LNCAP (cell line): ENCODE measurements at regions not wholly inside any gene's neighbourhood (a gene's known extent, or its start where the extent isn't known, plus 50 kb on each side); places are given as distances from the start of the nearest gene placed in this dataset.

Experiments used
- CTCF ChIP-seq: fragments of 450-650 bp; IDR thresholded peaks from 2 replicates; pipeline ENCODE4 v1.5.1; 2017; ENCODE audit warnings: mild to moderate bottlenecking

- TF ChIP-seq CTCF: no peak
Measured at GRCh38 chr6:168828035-168828434, 387.1 kb downstream of the SMOC2 start.

- TF ChIP-seq CTCF: no peak
Measured at GRCh38 chr6:168827586-168827871, 386.5 kb downstream of the SMOC2 start.

- no peak for TF ChIP-seq CTCF
Measured at GRCh38 chr6:168826726-168827585, 386.0 kb downstream of the SMOC2 start.

GRCh38 chr6:168826078-168826390, 385.1 kb downstream of the SMOC2 start:
- TF ChIP-seq CTCF: no peak

GRCh38 chr6:168825226-168826077, 384.5 kb downstream of the SMOC2 start:
- TF ChIP-seq CTCF: no peak

GRCh38 chr6:168823397-168824212, 382.6 kb downstream of the SMOC2 start:
- no peak for TF ChIP-seq CTCF

GRCh38 chr6:168822376-168822775, 381.4 kb downstream of the SMOC2 start:
- no peak for TF ChIP-seq CTCF
